Activated CD4-positive, alpha-beta T cell treated with anti-CD3 and anti-CD28 coated beads for 1 hour (primary cell): ENCODE measurements at regions not wholly inside any gene's neighbourhood (a gene's known extent, or its start where the extent isn't known, plus 50 kb on each side); places are given as distances from the start of the nearest gene placed in this dataset.
"Not testable (repeated sequence)": the region's sequence is repeated elsewhere in the genome, so short reads cannot be mapped to it uniquely, and the experiment has no call there.

Experiments
- DNase-seq: peaks from one replicate; pipeline ENCODE4 v3.0.0-alpha.2; 2020

GRCh38 chr12:9364224-9365176 lies 156.3 kb upstream of the PZP start:
- no peak for DNase-seq

DNA sequence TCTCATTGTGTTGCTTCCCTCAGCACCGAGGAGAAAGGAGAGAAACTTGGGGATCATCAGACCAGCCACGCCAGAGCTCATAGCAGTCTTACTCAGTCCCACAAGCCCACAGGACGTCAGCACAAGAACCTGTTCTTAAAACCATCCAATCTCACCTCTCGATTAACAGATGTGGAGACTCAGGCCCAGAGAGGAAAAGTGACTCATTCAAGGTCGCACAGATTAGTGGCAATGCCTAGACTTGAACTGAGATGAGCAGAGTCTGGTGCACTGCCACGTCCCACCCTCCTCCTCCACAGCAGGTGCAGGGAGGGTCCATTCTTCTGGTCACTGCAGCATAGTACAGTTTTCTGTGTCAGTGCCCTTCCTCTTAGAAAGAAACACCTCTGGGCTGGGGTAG lies 154.9 kb upstream of the PZP start:
- DNase-seq: no peak

- DNase-seq: no peak
These were observed 153.7 kb upstream of the PZP start for GRCh38 chr12:9361879-9362326.

- not testable (repeated sequence) for DNase-seq
These were observed 146.0 kb upstream of the PZP start for GRCh38 chr12:9354009-9354754.

DNA sequence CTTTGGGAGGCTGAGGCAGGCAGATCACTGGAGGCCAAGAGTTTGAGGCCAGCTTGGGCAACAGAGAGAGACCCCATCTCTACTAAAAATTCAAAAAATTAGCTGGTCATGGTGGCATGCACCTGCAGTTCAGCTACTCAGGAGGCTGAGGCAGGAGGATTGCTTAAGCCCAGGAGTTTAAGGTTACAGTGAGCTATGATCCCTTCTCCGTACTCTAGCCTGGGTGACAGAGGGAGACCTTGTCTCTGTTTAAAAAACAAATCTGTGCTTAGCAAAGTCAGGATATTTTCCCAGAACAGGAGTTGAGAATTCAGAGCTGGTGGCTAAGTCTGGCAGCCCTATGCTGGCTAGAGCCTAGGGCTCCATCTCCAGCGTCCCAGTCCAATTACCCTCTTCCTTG lies 142.9 kb upstream of the PZP start:
- DNase-seq: no peak

GRCh38 chr12:9349888-9350885 lies 142.0 kb upstream of the PZP start:
- no peak for DNase-seq

DNA sequence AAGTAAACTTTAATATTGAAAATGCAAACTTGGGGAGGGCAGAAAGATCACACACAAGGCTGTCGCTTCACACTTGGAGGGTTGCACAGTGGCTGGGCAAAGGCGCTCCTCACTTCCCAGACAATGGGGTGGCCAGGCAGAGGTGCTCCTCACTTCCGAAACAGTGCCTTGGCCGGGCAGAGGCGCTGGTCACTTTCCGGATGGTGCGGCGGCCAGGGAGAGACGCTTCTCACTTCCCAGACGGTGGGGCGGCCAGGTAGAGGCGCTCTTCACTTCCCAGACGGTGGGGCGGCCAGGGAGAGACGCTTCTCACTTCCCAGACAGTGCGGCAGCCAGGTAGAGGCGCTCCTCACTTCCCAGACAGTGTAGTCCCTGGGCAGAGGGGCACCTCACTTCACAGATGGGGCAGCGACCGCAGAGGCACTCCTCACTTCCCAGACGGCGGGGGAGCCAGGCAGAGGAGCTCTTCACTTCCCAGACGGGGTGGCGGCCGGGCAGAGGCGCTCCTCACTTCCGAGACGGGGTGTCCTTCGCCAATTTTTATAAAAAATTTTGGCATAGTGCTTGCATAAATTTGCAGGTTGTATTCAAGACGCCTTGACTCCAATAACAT lies 140.8 kb upstream of the PZP start:
- no peak for DNase-seq

DNA sequence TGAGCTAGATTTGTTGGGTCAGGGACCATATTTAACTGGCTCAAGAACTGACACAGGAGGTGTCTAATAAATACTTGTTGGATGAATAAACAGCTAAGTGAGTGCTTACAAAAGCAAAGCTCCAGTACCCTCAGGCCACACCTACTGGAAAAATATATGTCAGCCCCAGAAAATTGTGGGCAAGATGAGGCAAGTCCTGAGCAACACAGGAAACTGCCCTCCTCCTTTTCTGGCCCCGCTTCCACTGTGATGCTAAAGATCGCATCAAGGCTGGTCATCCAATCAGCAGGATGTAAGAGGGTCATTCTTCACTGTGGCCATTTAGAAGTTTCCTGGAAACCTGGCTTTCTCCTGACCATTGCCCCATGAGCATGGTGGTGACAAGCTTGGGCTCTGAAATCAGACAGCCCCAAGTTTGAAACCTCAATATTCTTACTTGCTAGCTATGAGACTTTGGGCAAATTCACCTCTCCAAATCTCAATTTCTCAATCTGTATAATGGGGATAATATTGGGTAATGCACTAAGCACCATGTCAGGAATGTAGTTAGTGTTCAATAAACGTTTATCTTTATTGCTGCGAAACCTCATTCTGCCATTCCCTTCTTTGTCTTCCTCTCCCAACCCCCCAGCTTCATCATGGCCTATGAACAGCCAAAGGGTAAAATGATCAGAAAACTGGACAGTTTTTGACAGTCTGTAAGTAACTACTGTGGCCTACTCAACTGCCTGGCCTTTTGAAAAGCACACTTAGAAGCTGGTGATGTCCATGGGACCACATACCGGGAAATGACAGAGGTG lies 139.3 kb upstream of the PZP start:
- no peak for DNase-seq

GRCh38 chr12:9346866-9347327 lies 138.7 kb upstream of the PZP start:
- no peak for DNase-seq

- no peak for DNase-seq
These were observed 137.0 kb upstream of the PZP start for GRCh38 chr12:9345171-9345570.

- DNase-seq: no peak
These were observed 136.3 kb upstream of the PZP start for GRCh38 chr12:9344541-9344940.

- DNase-seq: no peak
These were observed 135.5 kb upstream of the PZP start for GRCh38 chr12:9343731-9344130.

DNA sequence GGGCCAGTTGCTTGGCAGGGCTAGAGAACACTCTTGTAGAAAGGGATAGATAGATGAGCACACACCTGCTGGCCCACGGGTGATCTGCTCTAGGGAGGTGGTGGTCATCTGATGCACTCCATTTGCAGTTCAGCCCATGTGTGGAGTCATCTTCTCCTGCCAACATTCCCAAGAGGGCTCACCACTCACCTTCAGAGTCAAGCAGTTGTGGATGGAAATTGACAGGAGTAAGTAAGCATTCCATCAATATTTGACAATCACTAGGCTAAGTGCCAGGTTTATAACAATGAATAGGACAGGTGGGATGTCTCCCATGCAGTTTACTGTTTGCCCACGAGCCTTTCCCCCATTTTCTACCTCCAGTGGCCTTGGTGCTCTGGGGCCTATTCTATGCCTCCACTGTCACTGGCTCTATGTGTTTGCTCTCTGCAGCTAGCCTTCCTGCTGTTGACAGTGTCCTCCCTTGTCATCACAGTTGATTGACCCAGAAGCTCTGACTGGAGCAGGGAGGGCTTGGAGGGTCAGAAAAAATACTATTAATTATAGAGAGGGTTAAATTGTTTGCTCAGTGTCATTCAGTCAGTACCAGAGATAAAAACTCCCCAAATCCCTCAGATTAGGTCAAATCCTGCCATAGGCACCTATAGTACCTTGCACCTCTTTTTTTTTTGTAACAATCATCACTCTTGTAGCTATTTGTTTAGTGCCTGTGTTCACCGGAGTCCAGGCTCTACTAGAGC lies 134.6 kb upstream of the PZP start:
- no peak for DNase-seq

DNA sequence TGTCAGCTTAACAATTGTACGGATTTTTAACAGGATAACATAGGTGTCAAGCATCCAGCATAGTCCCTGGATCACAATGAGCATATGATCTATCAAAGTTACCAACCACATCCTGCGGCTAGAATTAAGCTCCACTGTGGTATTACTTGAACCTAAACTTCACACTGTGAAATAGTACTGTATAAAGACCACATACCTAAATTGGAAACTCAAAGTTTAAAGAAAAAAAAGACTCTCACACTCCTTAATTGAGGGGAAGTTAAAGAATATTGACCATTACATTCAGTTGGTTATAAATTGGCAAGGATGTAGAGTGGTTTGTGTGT lies 133.0 kb upstream of the PZP start:
- DNase-seq: no peak

DNA sequence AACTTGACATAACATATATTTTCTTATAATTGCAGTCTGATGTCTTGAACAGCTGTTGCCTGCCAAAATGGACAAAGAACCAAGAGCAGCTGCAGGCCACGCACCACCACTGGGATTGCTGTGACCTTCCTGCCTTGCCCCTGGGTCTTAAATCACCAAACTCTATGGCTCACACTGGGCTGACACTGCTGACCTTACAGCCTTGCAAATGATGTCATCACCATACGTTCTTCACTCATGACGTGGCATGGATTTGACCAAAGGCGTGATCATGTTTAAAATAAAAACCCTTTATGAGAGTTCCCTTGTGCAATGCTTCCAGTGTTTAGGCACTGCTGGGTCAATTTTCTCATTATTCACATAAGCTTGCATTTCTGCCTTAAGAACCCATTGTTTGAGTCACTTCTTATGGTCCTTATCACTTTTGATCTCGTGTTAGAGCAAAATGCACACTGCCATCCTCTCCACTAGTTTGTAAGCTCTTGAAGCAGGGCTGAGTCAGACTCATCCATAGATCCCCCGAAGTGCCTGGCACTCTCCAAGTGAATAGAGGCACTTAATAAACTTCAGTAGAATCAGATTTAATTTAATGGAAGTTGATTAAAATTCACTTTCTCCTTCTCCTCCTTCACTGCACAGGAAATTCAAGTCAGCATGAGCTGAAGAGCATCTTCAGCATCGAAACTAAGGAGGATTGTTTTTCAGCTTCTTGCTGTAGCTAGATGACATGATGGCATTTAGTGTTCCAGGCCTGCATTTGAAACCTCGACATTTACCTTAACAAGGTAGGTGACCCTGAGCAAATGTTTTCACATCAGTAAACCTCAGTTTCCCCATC lies 132.4 kb upstream of the PZP start:
- DNase-seq: no peak

DNA sequence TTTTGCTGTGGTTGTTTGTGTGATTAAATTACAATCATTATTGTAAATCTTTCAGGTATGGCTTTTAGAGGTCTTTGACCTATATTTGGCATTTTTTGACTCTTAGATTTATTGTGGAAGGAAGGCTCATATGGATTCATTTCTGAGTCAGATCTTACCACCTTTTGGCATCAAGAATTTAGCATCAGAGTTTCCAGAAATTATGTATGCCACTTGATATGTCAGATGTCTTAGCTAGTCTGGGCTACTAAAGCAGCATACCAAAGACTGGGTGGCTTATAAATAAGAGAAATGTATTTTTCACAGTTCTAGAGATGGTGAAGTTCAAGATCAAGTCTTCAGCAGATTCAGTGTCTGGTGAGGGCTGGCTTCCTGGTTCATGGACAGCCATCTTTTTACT lies 129.5 kb upstream of the PZP start:
- DNase-seq: no peak

DNA sequence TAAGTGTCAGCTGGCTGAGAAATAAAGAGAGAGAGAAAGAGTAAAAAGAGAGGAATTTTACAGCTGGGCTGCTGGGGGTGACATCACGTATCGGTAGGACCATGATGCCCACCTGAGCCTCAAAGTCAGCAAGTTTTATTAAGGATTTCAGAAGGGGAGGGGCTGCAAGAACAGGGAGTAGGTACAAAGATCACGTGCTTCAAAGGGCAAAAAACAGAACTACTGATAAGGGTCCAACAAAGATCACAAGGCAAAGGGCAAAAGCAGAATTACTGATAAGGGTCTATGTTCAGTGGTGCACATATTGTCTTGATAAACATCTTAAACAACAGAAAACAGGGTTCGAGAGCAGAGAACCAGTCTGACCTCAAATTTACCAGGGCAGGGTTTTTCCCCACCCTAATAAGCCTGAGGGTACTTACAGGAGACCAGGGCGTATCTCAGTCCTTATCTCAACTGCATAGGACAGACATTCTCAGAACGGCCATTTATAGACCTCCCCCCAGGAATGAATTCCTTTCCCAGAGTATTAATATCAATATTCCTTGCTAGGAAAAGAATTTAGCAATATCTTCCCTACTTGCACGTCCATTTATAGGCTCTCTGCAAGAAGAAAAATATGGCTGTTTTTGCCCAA lies 128.3 kb upstream of the PZP start:
- DNase-seq: not testable (repeated sequence)

DNA sequence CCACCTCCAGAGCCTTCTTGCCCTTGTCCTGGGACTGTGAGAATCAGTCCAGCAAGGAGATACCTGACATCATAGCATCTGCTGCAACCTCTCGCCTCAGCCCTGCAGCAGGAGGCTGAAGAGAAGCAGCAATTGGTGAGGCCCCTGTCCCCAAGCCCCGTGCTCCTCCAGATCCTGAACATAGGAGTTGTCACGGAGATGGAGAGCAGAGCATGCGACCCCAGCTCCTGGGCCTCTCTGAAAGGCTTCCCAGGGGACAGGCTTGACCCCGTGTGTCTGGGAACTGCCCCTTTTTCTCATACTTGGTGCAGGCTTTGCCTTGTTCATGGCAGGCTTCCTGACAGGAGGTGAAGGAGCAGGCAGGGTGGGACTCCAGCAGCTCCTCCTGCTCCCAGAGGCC lies 127.7 kb upstream of the PZP start:
- DNase-seq: no peak

DNA sequence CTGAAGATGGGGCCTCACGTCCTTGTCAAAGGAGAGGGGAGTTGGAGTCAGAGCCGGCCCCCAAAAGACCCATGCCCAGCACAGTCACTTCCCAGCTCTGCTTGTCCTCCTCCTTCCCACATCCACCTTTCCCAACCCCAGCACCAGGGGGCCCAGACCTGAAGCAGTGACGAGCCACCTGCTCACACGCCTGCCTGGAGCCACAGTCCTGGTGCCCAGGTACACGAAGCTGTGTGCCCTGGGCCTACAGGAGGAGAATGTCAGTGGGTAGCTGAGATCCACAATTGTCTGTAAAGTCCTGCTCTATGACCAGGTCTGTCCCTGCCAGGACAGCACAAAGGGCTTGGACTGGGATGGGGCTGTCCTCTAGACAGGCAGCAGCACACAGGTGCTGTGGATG lies 126.8 kb upstream of the PZP start:
- no peak for DNase-seq
